ENCODE measurements at regions not wholly inside any gene's neighbourhood (a gene's known extent, or its start where the extent isn't known, plus 50 kb on each side); places are given as distances from the start of the nearest gene placed in this dataset.

- TF ChIP-seq HNRNPH1 (optimal IDR thresholded peaks at IDR 0.05; ENCODE audit: low read depth, low read length) (no peak), SMC3 (IDR thresholded peaks at IDR 0.05; ENCODE audit: low read length) (no peak), CTCF (CRISPR knock-in tag; IDR thresholded peaks at IDR 0.05) (no peak), ZNF484 (CRISPR knock-in tag; IDR thresholded peaks at IDR 0.05; ENCODE audit: borderline replicate concordance, low read depth) (no peak), ZNF784 (CRISPR knock-in tag; IDR thresholded peaks at IDR 0.05; ENCODE audit: borderline replicate concordance) (no peak), RXRB (CRISPR knock-in tag; IDR thresholded peaks at IDR 0.05; ENCODE audit: borderline replicate concordance) (no peak), POLR2AphosphoS5 (IDR thresholded peaks at IDR 0.05; ENCODE audit: low read depth, low read length) (no peak), CREM (IDR thresholded peaks at IDR 0.05) (no peak), CREM (CRISPR knock-in tag; IDR thresholded peaks at IDR 0.05) (no peak), ZFP82 (CRISPR knock-in tag; IDR thresholded peaks at IDR 0.05; ENCODE audit: borderline replicate concordance) (no peak), EZH2 (conservative IDR thresholded peaks at IDR 0.05; ENCODE audit: low read depth, low read length) (no peak), PAF1 (CRISPR knock-in tag; IDR thresholded peaks at IDR 0.05) (no peak), ZNF567 (CRISPR knock-in tag; IDR thresholded peaks at IDR 0.05; ENCODE audit: borderline replicate concordance) (no peak), NRL (CRISPR knock-in tag; IDR thresholded peaks at IDR 0.05; ENCODE audit: borderline replicate concordance) (no peak)
These were observed 437.2 kb upstream of the ZFP42 start for GRCh38 chr4:187558391-187558790.
